Nephron (organoid): ENCODE measurements at regions not wholly inside any gene's neighbourhood (a gene's known extent, or its start where the extent isn't known, plus 50 kb on each side); places are given as distances from the start of the nearest gene placed in this dataset.
A peak's percentile ranks its signal among the peaks of the same experiment; 100 is the strongest.

ENCODE experiments used
- H3K27ac Mint-ChIP-seq, 3 experiments: 2 replicates each; pipeline ENCODE4 v1.8.0; 2020; ENCODE audit warnings: mixed read lengths in 3 of 3, mild to moderate bottlenecking in 2 of 3, moderate library complexity in 1 of 3
- H3K27me3 Mint-ChIP-seq: 2 replicates; pipeline ENCODE4 v1.8.0; 2021; ENCODE audit warnings: low read depth, mild to moderate bottlenecking, moderate library complexity, mixed read lengths
- H3K36me3 Mint-ChIP-seq: 2 replicates; pipeline ENCODE4 v1.8.0; 2020; ENCODE audit warnings: low read depth, mixed read lengths
- H3K4me1 Mint-ChIP-seq: 2 replicates; pipeline ENCODE4 v1.8.0; 2020; ENCODE audit warnings: mixed read lengths
- H3K4me3 Mint-ChIP-seq, 3 experiments: 2 replicates each; pipeline ENCODE4 v1.8.0; 2020; ENCODE audit warnings: mild to moderate bottlenecking in 3 of 3, mixed read lengths in 3 of 3, moderate library complexity in 2 of 3
- H3K9me3 Mint-ChIP-seq: 2 replicates; pipeline ENCODE4 v1.8.0; 2020; ENCODE audit warnings: mixed read lengths
- CTCF ChIP-seq, 3 experiments: fragments of 200-600 bp; sonication (generic); IDR thresholded peaks; one replicate each; pipeline ENCODE4 v1.5.0; 2021; ENCODE audit warnings: antibody characterized with exemption in 3 of 3; ENCODE audit not compliant: unreplicated experiment in 3 of 3

- Mint-ChIP-seq H3K4me3 (no peak overlapping the region), H3K27me3 (no peaks in the 10 kb centered on the region), H3K9me3 (no peaks in the 10 kb centered on the region), H3K4me1 (peaks cover 54% of the 10 kb centered on the region), H3K36me3 (no peaks in the 10 kb centered on the region), H3K27ac (peak overlapping the region; percentile 76 to 90 (median 86))
- no peak for TF ChIP-seq CTCF (IDR thresholded peaks at IDR 0.05; ENCODE audit: unreplicated experiment in 3 of 3)
Observed at GRCh38 chr1:94708811-94709210, 111.3 kb upstream of the SLC44A3 start.

- TF ChIP-seq CTCF (IDR thresholded peaks at IDR 0.05; ENCODE audit: unreplicated experiment in 3 of 3), result no peak
- Mint-ChIP-seq H3K4me3 (no peak overlapping the region), H3K36me3 (no peaks in the 10 kb centered on the region), H3K27me3 (no peaks in the 10 kb centered on the region), H3K9me3 (no peaks in the 10 kb centered on the region), H3K4me1 (peaks cover 50% of the 10 kb centered on the region), H3K27ac (peak overlapping the region; percentile 76 to 90 (median 86))
Observed at GRCh38 chr1:94708299-94708685, 111.9 kb upstream of the SLC44A3 start.

- H3K4me3 Mint-ChIP-seq, result peak overlapping the region in 1 of 3 experiments; percentile 34
- no peaks in the 10 kb centered on the region for H3K27me3 Mint-ChIP-seq
- H3K36me3 Mint-ChIP-seq, result no peaks in the 10 kb centered on the region
- peaks cover 51% of the 10 kb centered on the region for H3K4me1 Mint-ChIP-seq
- H3K27ac Mint-ChIP-seq, result peak overlapping the region; percentile 74 to 90 (median 76)
- H3K9me3 Mint-ChIP-seq, result no peaks in the 10 kb centered on the region
- TF ChIP-seq CTCF (IDR thresholded peaks at IDR 0.05; ENCODE audit: unreplicated experiment in 3 of 3), result no peak
Observed at GRCh38 chr1:94707321-94708298, 112.5 kb upstream of the SLC44A3 start.

- H3K4me3 Mint-ChIP-seq, result peak overlapping the region in 1 of 3 experiments; percentile 0
Observed at GRCh38 chr1:94702442-94702815, 117.7 kb upstream of the SLC44A3 start.

GRCh38 chr1:94701796-94702441, 118.2 kb upstream of the SLC44A3 start:
- H3K36me3 Mint-ChIP-seq, result peaks cover 6% of the 10 kb centered on the region
- no peak for TF ChIP-seq CTCF (IDR thresholded peaks at IDR 0.05; ENCODE audit: unreplicated experiment in 3 of 3)
- H3K9me3 Mint-ChIP-seq, result no peaks in the 10 kb centered on the region
- no peak overlapping the region for H3K4me3 Mint-ChIP-seq
- peak overlapping the region; percentile 89 to 97 (median 93) for H3K27ac Mint-ChIP-seq
- H3K27me3 Mint-ChIP-seq, result no peaks in the 10 kb centered on the region
- peaks cover 60% of the 10 kb centered on the region for H3K4me1 Mint-ChIP-seq

More at GRCh38 chr1:94702442-94702815, 117.7 kb upstream of the SLC44A3 start:
- peaks cover 6% of the 10 kb centered on the region for H3K36me3 Mint-ChIP-seq
- peaks cover 65% of the 10 kb centered on the region for H3K4me1 Mint-ChIP-seq
- H3K9me3 Mint-ChIP-seq, result no peaks in the 10 kb centered on the region
- H3K27ac Mint-ChIP-seq, result peak overlapping the region; percentile 89 to 97 (median 93)
- H3K27me3 Mint-ChIP-seq, result no peaks in the 10 kb centered on the region
- no peak for TF ChIP-seq CTCF (IDR thresholded peaks at IDR 0.05; ENCODE audit: unreplicated experiment in 3 of 3)
